ENCODE measurements at regions not wholly inside any gene's neighbourhood (a gene's known extent, or its start where the extent isn't known, plus 50 kb on each side); places are given as distances from the start of the nearest gene placed in this dataset.

GRCh38 chr2:65799141-65799854 lies 366.9 kb upstream of the SPRED2 start:
- H3K4me3 ChIP-seq (ENCODE audit: low read length): no peak overlapping the region
- H3K9me3 ChIP-seq (ENCODE audit: control insufficient read depth, low read length): no peaks in the 10 kb centered on the region
- no peaks in the 10 kb centered on the region for H3K36me3 ChIP-seq (ENCODE audit: control insufficient read depth, insufficient read depth, low read length)
- no peak overlapping the region for H3K9ac ChIP-seq (ENCODE audit: low read length)
- peaks cover 5% of the 10 kb centered on the region for H3K27me3 ChIP-seq (ENCODE audit: control insufficient read depth, insufficient read depth, low read length)
- no peaks in the 10 kb centered on the region for H3K4me1 ChIP-seq (ENCODE audit: control insufficient read depth, insufficient read depth, low read length)

GRCh38 chr2:65798641-65799040 lies 366.2 kb upstream of the SPRED2 start:
- Histone ChIP-seq H3K4me1 (ENCODE audit: control insufficient read depth, insufficient read depth, low read length) (no peaks in the 10 kb centered on the region), H3K9me3 (ENCODE audit: control insufficient read depth, low read length) (no peaks in the 10 kb centered on the region), H3K9ac (ENCODE audit: low read length) (no peak overlapping the region), H3K36me3 (ENCODE audit: control insufficient read depth, insufficient read depth, low read length) (no peaks in the 10 kb centered on the region), H3K4me3 (ENCODE audit: low read length) (no peak overlapping the region), H3K27me3 (ENCODE audit: control insufficient read depth, insufficient read depth, low read length) (peaks cover 3% of the 10 kb centered on the region)

- H3K27me3 ChIP-seq (ENCODE audit: control insufficient read depth, insufficient read depth, low read length): no peaks in the 10 kb centered on the region
- no peak overlapping the region for H3K4me3 ChIP-seq (ENCODE audit: low read length)
- no peak overlapping the region for H3K9ac ChIP-seq (ENCODE audit: low read length)
- no peaks in the 10 kb centered on the region for H3K4me1 ChIP-seq (ENCODE audit: control insufficient read depth, insufficient read depth, low read length)
- H3K36me3 ChIP-seq (ENCODE audit: control insufficient read depth, insufficient read depth, low read length): no peaks in the 10 kb centered on the region
- H3K9me3 ChIP-seq (ENCODE audit: control insufficient read depth, low read length): no peaks in the 10 kb centered on the region
Measured at GRCh38 chr2:65794994-65795393, 362.6 kb upstream of the SPRED2 start.

GRCh38 chr2:65791404-65791975 lies 359.1 kb upstream of the SPRED2 start:
- H3K9ac ChIP-seq (ENCODE audit: low read length): no peak overlapping the region
- H3K4me3 ChIP-seq (ENCODE audit: low read length): no peak overlapping the region
- H3K9me3 ChIP-seq (ENCODE audit: control insufficient read depth, low read length): no peaks in the 10 kb centered on the region
- no peaks in the 10 kb centered on the region for H3K4me1 ChIP-seq (ENCODE audit: control insufficient read depth, insufficient read depth, low read length)
- no peaks in the 10 kb centered on the region for H3K36me3 ChIP-seq (ENCODE audit: control insufficient read depth, insufficient read depth, low read length)
- no peaks in the 10 kb centered on the region for H3K27me3 ChIP-seq (ENCODE audit: control insufficient read depth, insufficient read depth, low read length)

- H3K27me3 ChIP-seq (ENCODE audit: control insufficient read depth, insufficient read depth, low read length): no peaks in the 10 kb centered on the region
- no peak overlapping the region for H3K4me3 ChIP-seq (ENCODE audit: low read length)
- no peaks in the 10 kb centered on the region for H3K9me3 ChIP-seq (ENCODE audit: control insufficient read depth, low read length)
- no peaks in the 10 kb centered on the region for H3K4me1 ChIP-seq (ENCODE audit: control insufficient read depth, insufficient read depth, low read length)
- H3K9ac ChIP-seq (ENCODE audit: low read length): no peak overlapping the region
- no peaks in the 10 kb centered on the region for H3K36me3 ChIP-seq (ENCODE audit: control insufficient read depth, insufficient read depth, low read length)
Measured at GRCh38 chr2:65790676-65790935, 358.2 kb upstream of the SPRED2 start.

- Histone ChIP-seq H3K36me3 (ENCODE audit: control insufficient read depth, insufficient read depth, low read length) (no peaks in the 10 kb centered on the region), H3K27me3 (ENCODE audit: control insufficient read depth, insufficient read depth, low read length) (no peaks in the 10 kb centered on the region), H3K9ac (ENCODE audit: low read length) (no peak overlapping the region), H3K9me3 (ENCODE audit: control insufficient read depth, low read length) (no peaks in the 10 kb centered on the region), H3K4me1 (ENCODE audit: control insufficient read depth, insufficient read depth, low read length) (no peaks in the 10 kb centered on the region), H3K4me3 (ENCODE audit: low read length) (no peak overlapping the region)
Measured at GRCh38 chr2:65789923-65790675, 357.7 kb upstream of the SPRED2 start.

- H3K9ac ChIP-seq (ENCODE audit: low read length): no peak overlapping the region
- no peaks in the 10 kb centered on the region for H3K27me3 ChIP-seq (ENCODE audit: control insufficient read depth, insufficient read depth, low read length)
- H3K9me3 ChIP-seq (ENCODE audit: control insufficient read depth, low read length): no peaks in the 10 kb centered on the region
- no peak overlapping the region for H3K4me3 ChIP-seq (ENCODE audit: low read length)
- no peaks in the 10 kb centered on the region for H3K36me3 ChIP-seq (ENCODE audit: control insufficient read depth, insufficient read depth, low read length)
- no peaks in the 10 kb centered on the region for H3K4me1 ChIP-seq (ENCODE audit: control insufficient read depth, insufficient read depth, low read length)
Measured at GRCh38 chr2:65788556-65788955, 356.2 kb upstream of the SPRED2 start.

- Histone ChIP-seq H3K36me3 (ENCODE audit: control insufficient read depth, insufficient read depth, low read length) (no peaks in the 10 kb centered on the region), H3K4me3 (ENCODE audit: low read length) (no peak overlapping the region), H3K27me3 (ENCODE audit: control insufficient read depth, insufficient read depth, low read length) (no peaks in the 10 kb centered on the region), H3K9me3 (ENCODE audit: control insufficient read depth, low read length) (no peaks in the 10 kb centered on the region), H3K9ac (ENCODE audit: low read length) (no peak overlapping the region), H3K4me1 (ENCODE audit: control insufficient read depth, insufficient read depth, low read length) (no peaks in the 10 kb centered on the region)
Measured at GRCh38 chr2:65786765-65787164, 354.4 kb upstream of the SPRED2 start.

GRCh38 chr2:65786007-65786717 lies 353.8 kb upstream of the SPRED2 start:
- H3K36me3 ChIP-seq (ENCODE audit: control insufficient read depth, insufficient read depth, low read length): no peaks in the 10 kb centered on the region
- no peak overlapping the region for H3K4me3 ChIP-seq (ENCODE audit: low read length)
- H3K27me3 ChIP-seq (ENCODE audit: control insufficient read depth, insufficient read depth, low read length): no peaks in the 10 kb centered on the region

GRCh38 chr2:65782996-65783650 lies 350.7 kb upstream of the SPRED2 start:
- Histone ChIP-seq H3K9me3 (ENCODE audit: control insufficient read depth, low read length) (no peaks in the 10 kb centered on the region), H3K36me3 (ENCODE audit: control insufficient read depth, insufficient read depth, low read length) (no peaks in the 10 kb centered on the region), H3K27me3 (ENCODE audit: control insufficient read depth, insufficient read depth, low read length) (peaks cover 4% of the 10 kb centered on the region), H3K4me3 (ENCODE audit: low read length) (no peak overlapping the region), H3K9ac (ENCODE audit: low read length) (no peak overlapping the region), H3K4me1 (ENCODE audit: control insufficient read depth, insufficient read depth, low read length) (no peaks in the 10 kb centered on the region)

More at GRCh38 chr2:65786007-65786717, 353.8 kb upstream of the SPRED2 start:
- Histone ChIP-seq H3K9ac (ENCODE audit: low read length) (no peak overlapping the region), H3K4me1 (ENCODE audit: control insufficient read depth, insufficient read depth, low read length) (no peaks in the 10 kb centered on the region), H3K9me3 (ENCODE audit: control insufficient read depth, low read length) (no peaks in the 10 kb centered on the region)

- no peak overlapping the region for H3K4me3 ChIP-seq (ENCODE audit: low read length)
- no peaks in the 10 kb centered on the region for H3K36me3 ChIP-seq (ENCODE audit: control insufficient read depth, insufficient read depth, low read length)
- H3K27me3 ChIP-seq (ENCODE audit: control insufficient read depth, insufficient read depth, low read length): peaks cover 4% of the 10 kb centered on the region
- H3K4me1 ChIP-seq (ENCODE audit: control insufficient read depth, insufficient read depth, low read length): no peaks in the 10 kb centered on the region
- no peak overlapping the region for H3K9ac ChIP-seq (ENCODE audit: low read length)
- H3K9me3 ChIP-seq (ENCODE audit: control insufficient read depth, low read length): no peaks in the 10 kb centered on the region
Measured at GRCh38 chr2:65782186-65782585, 349.8 kb upstream of the SPRED2 start.

GRCh38 chr2:65781756-65782155 lies 349.4 kb upstream of the SPRED2 start:
- Histone ChIP-seq H3K9ac (ENCODE audit: low read length) (no peak overlapping the region), H3K4me3 (ENCODE audit: low read length) (no peak overlapping the region), H3K27me3 (ENCODE audit: control insufficient read depth, insufficient read depth, low read length) (peaks cover 4% of the 10 kb centered on the region), H3K36me3 (ENCODE audit: control insufficient read depth, insufficient read depth, low read length) (no peaks in the 10 kb centered on the region), H3K9me3 (ENCODE audit: control insufficient read depth, low read length) (no peaks in the 10 kb centered on the region), H3K4me1 (ENCODE audit: control insufficient read depth, insufficient read depth, low read length) (no peaks in the 10 kb centered on the region)
